SIG-M5 treated with dmso at 0.1 percent for 504 hours (cell line): ENCODE measurements at regions not wholly inside any gene's neighbourhood (a gene's known extent, or its start where the extent isn't known, plus 50 kb on each side); places are given as distances from the start of the nearest gene placed in this dataset.

ENCODE experiments used
- DNase-seq: peaks from one replicate; lab custom pipeline; 2025; ENCODE audit not compliant: unreplicated experiment; lab: John Stamatoyannopoulos, UW

DNA sequence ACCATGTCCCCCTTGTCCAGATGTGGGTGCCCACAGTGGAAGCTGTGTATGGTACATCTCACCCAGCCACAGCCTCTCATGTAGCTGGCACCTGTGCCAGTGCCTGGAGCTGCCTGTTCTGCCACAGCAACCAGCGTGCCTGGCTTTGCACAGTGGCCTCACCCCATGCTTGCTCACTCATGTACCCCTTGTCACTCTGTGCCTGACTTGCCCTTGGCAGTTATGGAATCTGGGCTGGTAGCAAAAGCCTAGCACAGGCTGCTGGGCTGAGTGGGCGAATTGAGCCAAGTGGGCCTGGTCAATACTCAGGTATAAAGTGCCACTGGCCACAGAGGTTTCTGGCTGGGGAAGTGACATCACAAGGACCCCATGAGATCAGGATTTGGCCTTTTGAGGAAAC lies 264.2 kb downstream of the INSC start:
- no peak for DNase-seq

DNA sequence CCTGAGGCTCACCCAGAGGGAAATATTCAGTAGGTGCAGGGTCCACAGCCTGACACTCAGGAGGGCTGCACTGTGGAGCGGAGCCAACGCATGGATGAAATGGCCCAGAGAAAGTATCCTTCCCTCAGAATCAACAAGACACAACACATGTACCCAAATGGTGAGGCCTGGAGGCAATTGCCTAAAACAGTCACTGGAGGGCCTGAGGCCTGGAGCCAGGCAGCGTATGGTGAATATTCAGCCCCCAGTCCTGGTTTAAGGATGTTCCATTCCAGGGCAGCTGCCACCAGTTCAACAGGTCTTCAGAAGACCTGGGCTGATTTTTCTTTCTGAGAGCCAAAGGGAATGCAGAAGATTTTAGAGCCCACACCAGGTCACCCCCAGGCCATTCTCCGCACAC lies 264.8 kb downstream of the INSC start:
- no peak for DNase-seq

DNA sequence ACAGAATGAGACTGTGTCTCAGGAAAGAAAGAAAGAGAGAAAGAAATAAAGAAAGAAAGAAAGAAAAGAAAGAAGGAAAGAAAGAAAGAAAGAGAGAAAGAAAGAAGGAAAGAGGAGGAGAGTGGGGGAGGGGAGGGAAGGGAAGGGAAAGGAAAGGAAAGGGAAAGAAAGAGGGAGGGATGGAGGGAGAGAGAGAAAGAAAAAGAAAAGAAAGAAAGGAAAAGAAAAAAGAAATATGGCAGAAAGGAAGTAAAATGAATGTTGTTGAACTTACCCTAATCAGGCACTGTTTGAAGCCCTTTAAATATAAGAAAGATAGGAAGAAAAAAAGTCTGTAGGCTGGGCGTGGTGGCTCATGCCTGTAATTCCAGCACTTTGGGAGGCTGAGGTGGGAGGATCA lies 276.1 kb downstream of the INSC start:
- DNase-seq = no peak

DNA sequence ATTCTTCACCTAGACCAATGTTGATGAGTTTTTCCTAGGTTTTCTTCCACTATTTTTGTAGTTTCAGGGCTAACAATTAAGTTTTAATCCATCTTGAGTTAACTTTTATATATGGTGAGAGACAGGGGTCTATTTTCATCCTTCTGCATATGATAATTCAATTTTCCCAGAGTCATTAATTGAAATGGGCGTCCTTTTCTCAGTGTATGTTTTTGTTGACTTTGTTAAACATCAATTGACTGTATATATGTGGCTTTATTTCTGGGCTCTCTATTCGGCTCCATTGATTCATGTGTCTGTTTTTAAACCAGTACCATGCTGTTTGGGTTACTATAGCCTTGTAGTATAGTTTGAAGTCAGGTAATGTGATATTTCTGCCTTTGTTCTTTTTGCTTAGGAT lies 282.1 kb downstream of the INSC start:
- no peak for DNase-seq

DNA sequence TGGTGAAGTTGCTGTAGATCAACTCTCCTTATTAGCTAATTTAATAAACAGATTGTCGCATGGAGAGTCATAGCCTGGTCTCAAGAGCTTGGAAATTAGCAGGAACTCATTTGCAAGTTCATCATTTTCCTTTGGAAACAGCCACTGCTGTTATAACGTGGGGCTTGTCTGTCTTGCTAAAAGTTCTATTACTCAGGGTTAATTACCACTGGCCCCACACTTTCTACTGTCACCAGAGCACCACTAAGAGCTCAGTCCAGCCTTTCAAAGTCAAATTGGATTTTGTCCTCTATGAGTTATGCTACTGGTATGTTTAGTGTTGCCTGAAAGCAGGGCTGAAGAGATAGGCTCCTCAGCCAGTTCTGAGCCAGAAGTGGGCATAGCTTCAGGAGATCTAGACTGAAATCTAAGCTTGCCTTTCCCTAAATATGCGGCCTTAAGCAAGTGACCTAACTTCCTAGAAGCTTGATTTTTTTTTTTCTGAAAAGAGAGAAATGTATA lies 292.2 kb downstream of the INSC start:
- DNase-seq = no peak

DNA sequence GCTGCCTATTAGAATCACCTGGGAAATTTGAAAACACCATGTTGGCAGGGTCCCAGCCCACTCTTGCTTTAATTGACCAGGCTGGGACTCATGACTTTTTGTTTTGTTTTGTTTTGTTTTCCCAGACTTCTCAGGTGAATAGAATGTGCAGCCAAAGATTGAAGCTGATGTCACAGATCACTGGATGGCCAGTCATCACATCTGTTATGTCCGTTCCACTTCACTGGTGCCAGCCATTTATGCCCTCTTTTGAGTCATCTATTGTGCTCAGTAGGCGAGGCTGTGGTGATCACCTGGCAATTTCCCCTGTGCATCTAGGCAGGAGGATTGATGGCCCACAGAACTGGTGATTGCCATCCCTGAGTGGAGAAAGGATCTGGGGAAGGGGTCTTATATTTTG lies 297.3 kb downstream of the INSC start:
- DNase-seq = no peak

DNA sequence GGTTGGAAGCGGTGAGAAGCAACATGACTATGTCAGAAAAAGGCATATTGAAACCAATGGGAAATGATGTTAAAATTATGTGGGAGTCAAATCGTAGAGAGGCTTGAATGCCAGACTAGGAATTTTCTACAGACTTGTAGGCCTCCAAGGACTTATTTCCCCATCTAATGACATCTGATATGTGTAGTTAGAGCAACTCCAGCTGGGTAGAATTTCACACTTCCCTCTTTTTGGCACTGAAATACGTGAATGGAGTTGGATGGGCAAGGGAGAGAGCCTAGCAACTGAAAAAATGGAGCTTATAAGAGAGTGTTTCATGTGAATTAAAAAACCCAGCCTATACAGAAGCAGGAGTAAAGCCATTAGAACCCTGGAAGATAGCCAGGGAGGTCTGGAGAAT lies 304.2 kb downstream of the INSC start:
- no peak for DNase-seq

DNA sequence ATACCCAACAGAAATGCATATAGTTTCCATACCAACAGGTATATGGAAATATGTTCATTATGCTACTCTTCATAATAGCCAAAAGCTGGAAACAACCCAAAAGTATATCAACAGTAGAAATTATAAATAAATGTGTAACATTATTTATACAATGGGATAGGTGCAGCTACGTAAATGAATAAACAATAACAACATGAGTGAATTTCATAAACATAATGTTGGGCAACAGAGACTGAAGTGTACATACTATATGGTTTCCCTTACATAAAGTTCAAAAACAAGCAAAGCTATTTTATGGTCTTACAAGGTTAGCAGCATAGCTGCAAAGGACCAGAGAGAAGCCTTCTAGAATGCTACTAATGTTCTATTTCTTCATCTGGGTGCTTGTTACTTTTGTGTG lies 305.0 kb downstream of the INSC start:
- DNase-seq = no peak

DNA sequence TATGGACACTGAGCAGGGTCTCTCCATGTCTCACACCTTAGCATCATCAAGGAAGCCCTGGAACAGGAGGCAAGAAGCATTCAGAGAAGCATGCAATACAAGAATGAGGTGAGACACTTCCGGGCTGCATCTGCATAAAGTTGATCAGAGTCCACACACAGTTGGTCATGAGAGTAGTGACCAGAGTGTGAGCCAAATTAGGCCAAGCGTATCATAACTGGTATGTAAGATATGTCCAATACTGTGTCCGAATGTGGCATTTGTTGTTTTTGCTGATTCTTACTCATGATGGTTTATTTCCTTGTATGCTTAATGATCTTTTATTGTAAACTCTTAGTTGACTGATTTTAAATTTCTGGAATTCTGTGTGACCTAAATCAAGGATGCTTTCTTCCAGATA lies 315.7 kb downstream of the INSC start:
- DNase-seq = no peak

DNA sequence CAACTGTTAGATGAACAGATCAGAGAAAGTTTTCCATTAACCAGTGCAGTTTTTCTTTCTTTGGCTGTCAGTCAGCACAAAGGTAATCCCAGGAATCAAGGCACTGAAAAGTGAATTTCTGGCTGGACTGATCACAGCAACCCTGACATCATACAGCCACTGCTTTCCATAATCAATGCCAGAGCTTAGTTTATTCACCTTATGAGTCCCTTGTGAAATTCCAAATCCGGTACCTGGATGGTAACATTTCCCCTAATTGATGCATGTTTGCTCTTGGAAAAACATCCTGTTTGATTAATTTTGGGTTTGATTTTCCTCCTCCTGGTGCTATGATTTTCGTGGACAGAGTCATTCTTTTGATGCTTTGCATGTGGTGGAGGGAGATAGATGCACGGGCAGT lies 319.8 kb downstream of the INSC start:
- DNase-seq = no peak

DNA sequence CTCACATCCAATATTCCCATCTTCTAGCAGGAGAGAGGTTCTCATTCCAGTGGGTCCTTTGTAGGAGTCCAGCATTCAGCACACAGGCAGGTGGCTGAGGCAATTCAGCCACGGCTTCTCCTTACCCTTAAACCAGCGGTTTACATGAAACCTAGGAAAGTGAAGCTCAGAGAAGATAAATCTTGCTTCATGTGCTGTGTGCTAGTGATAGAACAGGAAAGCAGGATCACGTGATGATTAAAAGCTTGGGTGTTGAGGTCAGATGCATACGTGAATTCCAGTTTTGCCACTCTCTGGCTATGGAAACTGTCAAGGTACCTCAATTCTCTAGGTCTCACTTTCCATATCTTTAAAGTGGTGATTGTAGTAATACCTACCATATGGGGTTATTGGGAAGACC lies 331.6 kb downstream of the INSC start:
- DNase-seq = no peak

DNA sequence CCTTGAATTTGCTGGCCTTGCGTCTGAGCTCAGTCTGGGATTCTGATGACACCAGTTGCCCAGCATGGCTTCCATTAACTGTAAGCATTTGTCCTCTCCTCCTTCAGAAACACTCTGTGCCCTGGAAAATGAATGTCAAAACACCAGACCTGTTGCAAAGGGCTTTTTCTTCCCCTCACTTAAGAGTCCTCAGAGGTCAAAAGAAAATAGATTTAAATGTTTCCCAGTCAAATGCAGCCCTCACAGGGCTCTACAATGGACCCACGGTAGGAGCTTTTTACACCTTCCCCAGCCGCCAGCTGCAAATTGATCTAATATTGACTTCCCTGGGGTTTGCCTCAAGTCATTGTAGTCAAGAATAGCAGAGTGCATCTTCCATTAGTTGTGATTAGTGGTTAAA lies 332.2 kb downstream of the INSC start:
- no peak for DNase-seq

DNA sequence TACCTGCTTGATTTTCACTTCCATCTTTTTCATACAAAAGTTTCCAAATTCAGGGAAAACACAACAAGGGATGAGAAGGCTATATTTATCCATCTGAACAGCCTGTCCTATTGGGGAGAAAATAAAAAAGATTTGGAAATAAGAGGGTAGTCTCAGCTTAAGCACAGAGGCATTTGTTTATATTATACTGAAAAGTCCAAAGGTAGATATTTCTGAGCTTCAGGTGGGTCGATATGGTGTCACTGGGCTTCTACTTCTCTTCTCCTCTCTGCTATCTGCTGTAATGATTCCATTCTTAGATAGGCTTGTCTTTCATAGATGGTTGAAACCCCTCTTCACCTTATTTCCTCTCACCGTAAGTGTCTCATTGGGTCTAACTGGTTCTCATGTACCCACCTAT lies 337.0 kb downstream of the INSC start:
- DNase-seq = no peak

DNA sequence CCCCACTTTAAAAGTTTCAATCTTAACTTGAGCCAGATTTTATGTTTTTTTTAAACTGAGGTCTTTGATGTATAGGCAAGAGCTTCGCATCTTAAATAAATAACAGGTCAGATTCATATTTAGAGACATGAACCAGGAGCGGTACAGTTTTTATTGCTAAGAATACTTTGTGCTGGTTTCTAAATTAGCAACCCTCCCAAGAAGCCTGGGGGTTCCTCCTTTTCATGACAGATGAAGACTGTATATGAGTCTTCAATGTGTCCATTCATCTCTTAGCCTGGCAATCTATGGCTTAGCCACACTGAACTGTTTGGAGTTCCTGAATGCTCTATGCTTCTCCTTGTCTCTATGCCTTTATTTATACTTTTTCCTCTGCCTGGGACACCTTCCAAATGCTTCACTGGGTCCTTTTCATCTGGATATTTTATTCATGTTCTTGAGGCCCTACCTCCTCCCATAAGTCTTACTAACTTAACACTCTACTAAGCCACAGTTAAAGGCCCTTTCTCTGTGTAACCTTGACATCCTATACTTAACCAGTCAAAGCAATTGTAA lies 338.6 kb downstream of the INSC start:
- DNase-seq = no peak

DNA sequence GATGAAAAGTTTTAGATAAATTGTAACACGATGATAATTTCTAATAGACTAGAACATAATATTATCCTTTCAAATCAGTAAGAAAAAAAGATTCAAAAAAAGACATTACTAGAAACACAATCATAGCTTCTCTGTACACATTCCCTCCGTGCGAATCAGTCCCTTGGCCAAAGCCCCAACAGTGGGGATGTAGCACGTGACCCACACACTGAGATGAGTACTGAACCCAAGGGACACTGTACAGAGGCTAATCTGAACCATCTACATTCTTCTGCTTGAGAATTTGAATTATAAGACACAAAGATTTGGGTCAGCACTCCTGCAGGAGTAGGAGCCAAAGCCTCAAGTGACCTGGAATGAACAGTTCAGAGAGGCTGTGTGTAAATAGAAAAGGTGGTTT lies 353.7 kb downstream of the INSC start:
- DNase-seq = no peak

DNA sequence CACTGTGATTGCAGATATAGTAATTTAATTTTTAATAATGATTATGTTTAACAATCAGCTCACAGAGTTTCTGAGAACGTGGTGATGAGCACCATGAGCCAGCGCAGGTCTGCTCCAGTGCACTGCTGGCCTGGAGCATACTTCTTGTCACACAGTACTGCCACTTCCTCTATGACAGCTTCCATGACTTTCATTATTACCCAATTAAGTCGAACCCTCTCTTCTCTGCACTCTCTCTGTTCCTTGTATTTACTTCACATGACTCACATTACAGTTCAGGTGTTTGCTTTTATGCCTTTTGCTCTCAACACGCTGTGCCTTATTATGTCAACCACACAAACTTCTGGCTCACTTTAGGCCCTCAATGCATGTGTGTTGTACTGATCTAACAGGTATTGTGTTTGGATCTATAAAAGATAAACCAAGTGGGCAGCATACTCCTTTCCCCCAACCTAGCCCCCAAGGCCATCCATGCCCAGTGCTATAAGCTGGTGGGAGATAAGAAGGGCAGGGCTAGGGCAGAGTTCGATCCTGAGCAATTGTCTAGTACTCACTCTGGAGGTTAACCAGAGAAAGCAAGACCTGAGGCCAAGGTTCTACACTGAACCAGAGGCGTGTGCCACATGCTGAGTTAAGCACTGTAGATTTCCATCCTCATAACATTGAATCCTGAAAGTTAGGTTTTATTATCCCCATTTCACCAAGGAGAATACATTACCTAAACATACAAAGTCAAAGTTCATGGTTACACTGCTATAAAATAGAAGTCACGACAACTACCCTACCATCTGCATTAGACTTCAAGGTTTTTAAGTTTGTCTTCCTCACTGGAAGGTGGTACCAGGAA lies 356.5 kb downstream of the INSC start:
- peak; percentile 54 for DNase-seq

DNA sequence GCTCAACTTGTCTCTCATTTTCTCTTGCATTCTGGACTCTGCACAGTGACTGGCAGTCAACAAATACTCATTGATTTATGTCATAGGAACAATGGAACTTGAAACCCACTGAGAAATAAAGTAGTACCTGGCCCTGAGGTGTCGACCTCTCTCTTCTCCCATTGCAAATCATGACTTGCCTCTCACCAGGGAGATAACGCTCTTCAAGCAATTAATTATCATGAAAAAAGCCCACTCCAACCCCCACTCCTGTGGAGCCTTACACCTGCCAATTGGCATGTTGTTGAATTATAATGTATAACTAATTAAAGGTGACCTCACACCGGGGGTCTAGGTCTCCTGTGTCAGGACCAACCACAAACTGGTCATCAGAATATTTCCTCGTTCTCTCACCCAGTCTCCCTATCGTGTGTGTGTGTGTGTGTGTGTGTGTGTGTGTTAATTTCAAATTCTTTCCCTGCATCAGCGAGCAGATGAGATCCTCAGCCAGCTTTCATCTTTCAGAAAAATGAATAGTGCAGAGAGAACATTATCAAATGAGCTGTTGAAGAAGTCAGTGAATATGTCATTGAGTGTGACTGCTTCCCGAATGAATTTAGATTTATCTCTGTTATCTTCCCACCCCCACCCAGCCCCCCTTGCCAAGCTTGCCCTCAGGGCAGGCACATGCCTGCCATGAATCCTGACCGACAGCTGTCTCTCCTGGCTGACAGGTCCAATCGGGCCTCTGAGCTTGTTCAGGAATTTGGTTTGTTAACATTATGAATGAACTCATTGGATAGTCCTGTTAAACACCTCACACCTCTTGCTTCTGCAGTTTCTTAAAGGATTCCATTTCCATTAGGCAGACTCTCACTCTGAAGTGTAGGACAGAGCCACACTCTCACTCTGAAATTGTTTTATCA lies 357.4 kb downstream of the INSC start:
- no peak for DNase-seq

DNA sequence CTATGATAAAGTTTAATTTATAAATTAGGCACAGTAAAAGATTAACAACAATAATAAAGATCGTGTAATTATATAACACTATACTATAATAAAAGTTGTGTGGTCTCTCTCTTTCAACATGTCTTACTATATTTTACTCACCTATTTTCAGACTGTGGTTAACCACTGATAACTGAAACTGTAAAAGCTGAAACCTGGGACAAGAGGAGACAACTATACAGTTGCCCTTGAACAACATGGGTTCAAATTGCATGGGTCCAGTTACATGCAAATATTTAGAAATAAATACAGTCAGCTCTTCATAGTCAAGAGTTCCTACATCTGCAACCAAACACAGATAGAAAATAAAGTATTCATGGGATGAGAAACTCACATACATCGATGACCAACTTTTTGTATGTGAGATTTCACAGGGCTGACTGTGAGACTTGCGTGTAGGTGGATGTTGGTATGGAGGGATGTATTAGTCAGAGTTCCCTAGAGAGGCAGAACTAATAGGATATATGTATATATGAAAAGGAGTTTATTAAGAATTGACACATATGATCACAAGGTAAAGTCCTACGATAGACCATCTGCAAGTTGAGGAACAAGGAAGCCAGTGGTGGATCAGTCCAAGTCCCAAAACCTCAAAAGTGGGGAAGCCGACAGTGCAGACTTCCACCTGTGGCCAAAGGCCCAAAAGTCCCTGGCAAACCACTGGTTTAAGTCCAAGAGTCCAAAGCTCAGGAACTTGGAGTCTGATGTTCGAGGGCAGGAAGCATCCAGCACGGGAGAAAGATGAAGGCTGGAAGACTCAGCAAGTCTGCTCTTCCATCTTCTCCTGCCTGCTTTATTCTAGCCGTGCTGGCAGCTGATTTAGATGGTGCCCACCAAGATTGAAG lies 359.5 kb downstream of the INSC start:
- no peak for DNase-seq

DNA sequence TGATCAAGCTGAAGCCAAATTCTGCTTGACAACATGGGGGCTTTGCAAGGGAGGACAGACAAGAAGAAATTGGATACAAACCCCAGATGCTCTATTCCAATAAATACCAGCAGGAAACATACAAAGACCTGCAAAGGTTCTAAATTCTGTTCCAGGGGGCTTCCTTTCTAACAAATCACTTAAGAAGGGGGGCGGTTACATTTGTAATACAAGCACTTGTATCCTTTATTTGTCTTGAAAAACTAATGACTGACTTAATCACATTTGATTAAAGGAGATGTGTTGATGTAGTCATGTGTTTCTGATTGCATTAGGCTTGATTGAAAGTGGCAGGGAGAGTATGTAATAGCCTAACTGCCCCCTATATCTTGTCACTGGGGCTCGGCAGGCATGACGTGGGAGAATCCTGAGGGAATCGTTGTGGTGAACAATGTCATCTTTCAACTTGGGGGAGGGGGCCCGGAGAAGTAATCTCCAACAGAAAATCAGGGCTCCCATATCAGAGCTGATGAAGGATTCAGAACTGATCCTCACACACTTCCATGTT lies 361.7 kb downstream of the INSC start:
- DNase-seq = no peak

DNA sequence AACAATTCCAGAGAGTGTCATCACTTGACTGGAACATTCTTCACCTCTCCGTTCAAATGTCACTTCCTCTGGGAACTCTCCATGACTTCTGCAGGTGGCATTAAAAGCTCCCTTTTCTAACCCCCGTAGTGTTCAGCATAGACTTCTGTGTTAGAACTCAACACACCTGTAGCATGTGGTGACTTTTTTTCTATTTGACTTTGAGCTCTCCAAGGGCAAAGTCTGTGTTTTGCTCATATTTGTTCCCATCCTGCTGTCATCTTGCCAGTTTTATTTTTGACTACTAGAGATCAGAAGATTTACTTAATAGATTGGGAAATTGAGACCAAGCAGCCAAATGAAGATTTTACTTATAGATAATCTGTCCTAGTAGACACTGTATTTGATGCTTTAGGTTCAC lies 367.1 kb downstream of the INSC start:
- no peak for DNase-seq

DNA sequence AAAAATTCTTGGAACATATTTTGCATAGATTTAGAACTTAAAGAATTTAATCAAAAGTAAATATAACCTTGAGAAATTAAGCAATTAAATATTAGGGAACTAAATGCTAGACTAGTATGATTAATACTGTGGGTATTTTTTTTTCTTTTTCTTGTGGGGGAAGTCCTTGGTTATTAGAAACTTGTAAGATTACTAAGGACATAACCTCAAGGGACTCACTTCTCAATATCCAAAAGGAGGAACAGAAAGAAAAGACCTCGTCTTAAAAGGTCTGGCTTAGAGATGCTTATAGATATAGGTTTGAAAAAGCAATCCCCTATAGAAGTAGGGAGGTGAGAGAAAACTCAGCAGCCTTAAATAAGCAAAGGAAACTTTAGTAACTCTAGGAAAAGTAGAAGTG lies 368.5 kb downstream of the INSC start:
- DNase-seq = no peak
